AG09309 (cell line): ENCODE measurements at regions not wholly inside any gene's neighbourhood (a gene's known extent, or its start where the extent isn't known, plus 50 kb on each side); places are given as distances from the start of the nearest gene placed in this dataset.

Experiments used
- DNase-seq: peaks from one replicate; pipeline ENCODE4 v3.0.0-alpha.2; 2010; ENCODE audit warnings: low read depth
- H3K4me3 ChIP-seq: 2 replicates; pipeline ENCODE4 v1.5.1; 2011; ENCODE audit warnings: mild to moderate bottlenecking, low read depth, low read length, moderate library complexity; ENCODE audit not compliant: control insufficient read depth
- TF ChIP-seq, protein P1 (sequence below): IDR thresholded peaks from 2 replicates; pipeline ENCODE4 v1.5.1; 2011; ENCODE audit warnings: mild to moderate bottlenecking, low read depth, low read length, inconsistent platforms; ENCODE audit not compliant: insufficient read depth, control insufficient read depth; ENCODE audit errors: missing control alignments

DNA sequence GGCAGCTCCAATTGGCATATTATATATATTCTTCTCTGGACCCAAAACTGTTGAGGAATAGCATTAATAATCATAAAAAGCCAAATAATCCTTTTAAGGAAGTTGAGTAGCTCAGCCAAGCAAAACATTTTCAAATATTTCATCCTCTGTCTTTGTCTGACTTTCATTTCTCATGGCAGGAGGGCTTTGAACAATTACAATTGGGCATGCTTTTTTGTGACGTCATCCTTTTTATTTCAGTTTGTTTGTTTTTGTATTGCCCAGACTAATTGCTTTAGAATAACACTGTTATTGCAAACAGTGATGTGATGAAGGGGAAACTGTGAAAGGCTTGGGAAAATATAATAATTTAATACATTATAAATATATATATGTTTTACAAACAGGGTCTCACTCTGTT, 65.2 kb upstream of the MAP1B start:
- no peak for DNase-seq
- TF ChIP-seq, protein P1, sequence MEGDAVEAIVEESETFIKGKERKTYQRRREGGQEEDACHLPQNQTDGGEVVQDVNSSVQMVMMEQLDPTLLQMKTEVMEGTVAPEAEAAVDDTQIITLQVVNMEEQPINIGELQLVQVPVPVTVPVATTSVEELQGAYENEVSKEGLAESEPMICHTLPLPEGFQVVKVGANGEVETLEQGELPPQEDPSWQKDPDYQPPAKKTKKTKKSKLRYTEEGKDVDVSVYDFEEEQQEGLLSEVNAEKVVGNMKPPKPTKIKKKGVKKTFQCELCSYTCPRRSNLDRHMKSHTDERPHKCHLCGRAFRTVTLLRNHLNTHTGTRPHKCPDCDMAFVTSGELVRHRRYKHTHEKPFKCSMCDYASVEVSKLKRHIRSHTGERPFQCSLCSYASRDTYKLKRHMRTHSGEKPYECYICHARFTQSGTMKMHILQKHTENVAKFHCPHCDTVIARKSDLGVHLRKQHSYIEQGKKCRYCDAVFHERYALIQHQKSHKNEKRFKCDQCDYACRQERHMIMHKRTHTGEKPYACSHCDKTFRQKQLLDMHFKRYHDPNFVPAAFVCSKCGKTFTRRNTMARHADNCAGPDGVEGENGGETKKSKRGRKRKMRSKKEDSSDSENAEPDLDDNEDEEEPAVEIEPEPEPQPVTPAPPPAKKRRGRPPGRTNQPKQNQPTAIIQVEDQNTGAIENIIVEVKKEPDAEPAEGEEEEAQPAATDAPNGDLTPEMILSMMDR: no peak

DNA sequence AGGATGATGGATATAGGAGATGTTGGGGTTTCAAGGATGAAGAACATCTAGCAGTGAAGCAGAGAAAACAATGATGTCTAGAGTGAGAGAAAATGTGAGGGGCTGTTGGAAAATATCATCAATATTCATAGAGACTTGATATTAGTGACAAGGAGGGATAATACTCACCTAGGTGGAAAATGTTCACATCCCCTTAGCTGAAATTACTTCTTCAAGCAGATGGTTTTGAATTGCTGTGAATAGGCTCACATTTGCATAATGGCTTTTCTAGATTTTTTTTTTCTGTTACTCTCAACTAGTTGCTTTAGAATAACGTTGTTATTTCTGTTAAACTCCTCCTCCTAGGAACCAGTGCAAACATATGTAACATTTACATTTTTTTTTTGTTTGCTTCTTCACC, 61.6 kb upstream of the MAP1B start:
- no peak for DNase-seq
- no peak overlapping the region for H3K4me3 ChIP-seq
- TF ChIP-seq, protein P1: no peak

More for the DNA sequence above, 65.2 kb upstream of the MAP1B start:
- H3K4me3 ChIP-seq: no peak overlapping the region

DNA sequence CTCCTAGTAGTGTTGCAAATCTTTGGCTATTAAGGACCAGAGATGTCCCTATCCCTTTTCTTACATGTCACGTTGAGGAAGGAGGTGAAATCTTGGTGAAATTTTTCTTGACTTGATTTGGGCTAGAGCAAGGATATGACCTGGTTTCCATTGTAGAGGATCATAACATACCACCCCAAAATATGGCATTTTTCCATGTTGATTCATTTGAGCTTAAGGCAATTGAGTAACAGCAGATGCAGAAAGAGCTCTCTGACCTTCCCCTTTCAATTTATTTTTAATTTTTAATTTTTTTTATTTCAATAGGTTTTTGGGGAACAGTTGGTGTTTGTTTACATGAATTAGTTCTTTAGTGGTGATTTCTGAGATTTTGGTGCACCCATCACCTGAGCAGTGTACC, 61.2 kb upstream of the MAP1B start:
- peak; percentile 11 for DNase-seq
- TF ChIP-seq, protein P1: no peak
- H3K4me3 ChIP-seq: no peak overlapping the region

DNA sequence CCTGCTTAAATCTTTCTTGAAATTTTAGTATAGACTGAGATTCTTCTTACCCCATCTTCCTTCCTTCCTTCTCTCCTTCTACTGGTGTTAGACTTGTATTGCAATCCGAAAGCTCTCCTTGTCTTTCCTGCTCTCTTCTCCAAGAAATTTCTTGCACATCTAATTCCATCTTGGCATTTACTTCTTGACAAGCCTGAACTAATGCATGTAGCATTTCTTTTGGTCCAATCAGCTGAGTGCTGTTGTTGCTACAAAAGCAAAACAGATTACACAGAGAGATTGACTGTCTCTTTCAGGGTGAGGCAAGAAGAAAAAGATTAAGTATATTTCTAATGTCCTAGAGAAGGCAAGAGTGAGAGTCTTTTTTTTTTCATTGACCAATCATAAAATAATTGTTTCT, 51.6 kb upstream of the MAP1B start:
- no peak for DNase-seq
- TF ChIP-seq, protein P1: no peak
- no peak overlapping the region for H3K4me3 ChIP-seq
